ENCODE measurements at regions not wholly inside any gene's neighbourhood (a gene's known extent, or its start where the extent isn't known, plus 50 kb on each side); places are given as distances from the start of the nearest gene placed in this dataset.
"Not testable (repeated sequence)": the region's sequence is repeated elsewhere in the genome, so short reads cannot be mapped to it uniquely, and the experiment has no call there.

DNA sequence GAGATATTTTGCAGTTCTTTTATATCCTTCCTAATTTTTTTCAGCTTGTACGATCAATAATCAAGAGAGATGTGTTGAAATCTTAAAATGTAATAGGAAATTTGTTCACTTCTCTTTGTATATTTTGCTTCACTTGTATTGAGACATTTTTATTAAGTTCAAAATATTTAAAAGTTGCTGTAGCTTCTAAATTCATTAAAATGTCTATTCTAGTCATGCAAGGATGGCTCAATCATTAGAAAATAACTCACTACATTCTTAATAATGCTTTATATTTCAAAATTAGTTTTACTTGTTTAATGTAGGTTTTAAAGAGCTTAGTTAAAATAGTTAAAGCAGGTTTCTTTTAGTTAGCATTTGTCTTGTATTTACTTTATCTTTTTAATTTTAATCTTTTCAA is 308.4 kb downstream of the CYRIA start:
- DNase-seq: no peak

DNA sequence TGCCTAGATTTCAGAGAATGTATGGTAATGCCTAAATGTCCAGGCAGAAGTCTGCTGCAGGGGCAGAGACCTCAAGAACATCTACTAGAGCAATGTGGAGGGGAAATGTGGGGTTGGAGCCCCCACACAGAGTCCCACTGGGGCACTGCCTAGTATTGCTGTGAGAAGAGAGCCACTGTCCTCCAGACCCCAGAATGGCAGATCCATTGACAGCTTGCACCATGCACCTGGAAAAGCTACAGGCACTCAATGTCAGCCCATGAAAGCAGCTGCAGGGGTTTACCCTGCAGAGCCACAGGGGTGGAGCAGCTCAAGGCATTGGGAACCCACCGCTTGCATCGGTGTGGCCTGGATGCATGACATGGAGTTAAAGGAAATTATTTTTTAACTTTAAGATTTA is 314.1 kb downstream of the CYRIA start:
- DNase-seq: no peak

DNA sequence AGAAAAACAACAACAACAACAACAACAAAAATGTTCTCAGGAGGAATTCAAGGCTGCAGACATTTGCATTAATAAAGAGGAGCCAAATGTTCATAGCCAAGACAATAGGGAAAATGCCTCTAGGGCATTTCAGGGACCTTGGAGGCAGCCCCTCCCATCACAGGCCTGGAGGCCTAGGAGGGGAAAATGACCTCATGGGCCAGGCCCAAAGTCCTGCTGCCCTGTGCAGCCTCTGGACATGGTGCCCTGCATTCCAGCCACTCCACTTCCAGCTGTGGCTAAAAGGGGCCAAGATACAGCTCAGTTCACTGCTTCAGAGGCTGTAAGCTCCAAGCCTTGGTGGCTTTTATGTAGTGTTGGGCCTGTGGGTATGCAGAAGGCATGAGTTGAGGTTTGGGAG is 314.5 kb downstream of the CYRIA start:
- DNase-seq: no peak

DNA sequence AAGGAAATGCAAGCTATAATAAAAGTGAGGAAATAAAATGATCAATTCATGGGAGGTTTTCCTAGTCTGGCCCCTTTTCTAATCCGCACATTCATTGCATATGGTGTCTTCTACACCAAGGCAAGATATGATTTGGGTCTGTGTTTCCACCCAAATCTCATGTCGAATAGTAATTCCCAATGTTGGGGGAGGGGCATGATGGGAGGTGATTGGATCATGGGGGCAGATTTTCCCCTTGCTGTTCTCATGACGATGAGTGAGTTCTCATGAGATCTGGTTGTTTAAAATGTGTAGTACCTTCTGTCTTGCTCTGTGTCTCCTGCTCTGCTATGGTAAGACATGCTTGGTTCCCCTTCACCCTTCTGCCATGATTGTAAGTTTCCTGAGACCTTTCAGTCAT is 315.4 kb downstream of the CYRIA start:
- DNase-seq: no peak

DNA sequence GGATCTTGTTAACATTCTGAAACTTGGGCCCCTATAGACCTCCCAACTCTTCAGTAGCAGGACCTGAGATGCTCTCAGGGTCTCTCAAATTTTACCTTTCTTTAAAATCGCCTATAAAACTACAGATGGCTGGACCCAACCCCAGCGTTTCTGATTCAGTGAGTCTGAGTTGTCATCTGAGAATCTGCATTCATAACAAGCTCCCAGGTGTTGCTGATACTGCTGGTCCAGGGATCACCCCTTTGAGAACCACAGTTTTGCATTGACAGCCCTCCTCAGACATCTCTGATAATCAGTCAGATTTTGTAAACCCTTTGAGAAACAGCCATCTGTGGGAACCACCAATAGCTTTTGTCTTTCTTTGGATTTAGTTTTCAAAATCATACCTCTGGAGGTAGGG is 315.8 kb downstream of the CYRIA start:
- DNase-seq: no peak

DNA sequence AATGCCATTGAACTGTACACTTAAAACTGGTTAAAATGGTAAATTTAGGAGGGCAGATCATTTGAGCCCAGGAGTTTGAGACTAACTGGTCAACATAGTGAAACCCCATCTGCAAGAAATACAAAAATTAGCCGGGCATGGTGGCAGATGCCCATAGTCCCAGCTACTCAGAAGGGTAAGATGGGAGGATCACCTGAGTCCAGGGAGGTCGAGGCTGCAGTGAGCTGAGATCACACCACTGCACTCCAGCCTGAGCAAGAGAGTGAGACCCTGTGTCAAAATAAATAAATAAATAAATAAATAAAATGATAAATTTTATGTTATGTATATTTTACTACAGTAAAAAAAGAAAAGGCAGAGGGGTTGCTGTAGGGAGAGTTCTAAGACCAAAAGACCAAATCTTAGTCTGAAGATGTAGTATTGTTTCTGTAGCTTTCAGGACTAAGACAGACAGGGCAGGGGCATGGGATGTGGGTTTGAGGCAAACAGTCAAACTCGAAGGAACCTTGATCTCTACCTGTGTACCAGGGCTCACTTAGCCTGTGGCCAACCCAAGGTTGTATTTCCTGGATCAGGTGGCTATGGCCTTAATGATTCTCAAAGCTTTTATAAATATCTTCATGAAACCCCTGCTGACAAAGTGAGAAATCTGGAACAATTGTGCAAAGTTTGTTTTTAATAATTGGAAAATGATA is 316.7 kb downstream of the CYRIA start:
- no peak for DNase-seq

DNA sequence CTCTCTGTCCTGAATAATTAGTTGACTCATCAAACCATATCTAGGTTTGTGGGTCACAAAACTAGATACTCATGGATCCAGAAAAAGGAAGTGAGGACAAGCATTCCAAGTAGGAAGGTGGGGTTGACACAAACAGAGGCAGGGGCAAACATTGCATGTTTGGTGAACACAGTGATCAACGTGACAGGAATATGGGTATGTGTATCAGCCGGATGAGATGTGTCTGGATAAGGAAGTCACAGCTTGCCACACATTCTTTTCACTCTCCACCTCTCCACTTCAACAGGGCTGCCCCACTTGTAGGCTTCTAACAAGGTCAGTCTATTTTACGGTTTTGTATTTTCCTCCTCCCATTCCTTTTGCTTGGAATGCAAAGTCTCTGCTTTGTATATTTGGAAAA is 319.0 kb downstream of the CYRIA start:
- no peak for DNase-seq

DNA sequence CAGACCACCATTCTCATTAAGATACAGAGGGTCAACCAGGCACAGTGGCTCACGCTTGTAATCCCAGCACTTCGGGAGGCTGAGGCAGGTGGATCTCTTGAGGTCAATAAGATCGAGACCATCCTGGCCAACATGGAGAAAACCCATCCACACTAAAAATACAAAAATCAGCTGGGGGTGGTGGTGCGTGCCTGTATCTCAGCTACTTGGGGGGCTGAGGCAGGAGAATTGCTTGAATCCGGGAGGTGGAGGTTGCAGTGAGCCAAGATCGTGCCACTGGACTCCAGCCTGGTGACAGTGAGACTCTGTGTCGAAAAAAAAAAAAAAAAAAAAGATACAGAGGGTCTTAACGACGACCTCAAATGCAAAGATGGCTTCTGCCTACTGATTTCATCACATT is 320.4 kb downstream of the CYRIA start:
- not testable (repeated sequence) for DNase-seq

DNA sequence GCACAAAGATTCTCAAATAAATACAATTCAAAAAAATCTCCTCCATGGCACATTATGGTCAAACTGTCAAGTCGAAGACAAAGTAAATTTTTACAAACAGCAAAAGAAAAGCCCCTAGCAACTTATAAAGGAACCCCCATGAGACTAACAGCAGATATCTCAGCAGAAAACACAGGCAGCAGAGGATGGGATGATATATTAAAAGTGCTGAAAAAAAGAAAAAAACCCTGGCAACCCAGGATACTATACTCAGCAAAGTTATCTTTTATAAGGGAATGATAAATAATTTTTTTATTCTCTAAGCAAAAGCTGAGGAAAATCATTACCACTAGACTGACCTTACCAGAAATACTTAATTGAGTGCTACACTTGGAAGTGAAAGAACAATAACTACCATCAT is 326.4 kb downstream of the CYRIA start:
- no peak for DNase-seq

DNA sequence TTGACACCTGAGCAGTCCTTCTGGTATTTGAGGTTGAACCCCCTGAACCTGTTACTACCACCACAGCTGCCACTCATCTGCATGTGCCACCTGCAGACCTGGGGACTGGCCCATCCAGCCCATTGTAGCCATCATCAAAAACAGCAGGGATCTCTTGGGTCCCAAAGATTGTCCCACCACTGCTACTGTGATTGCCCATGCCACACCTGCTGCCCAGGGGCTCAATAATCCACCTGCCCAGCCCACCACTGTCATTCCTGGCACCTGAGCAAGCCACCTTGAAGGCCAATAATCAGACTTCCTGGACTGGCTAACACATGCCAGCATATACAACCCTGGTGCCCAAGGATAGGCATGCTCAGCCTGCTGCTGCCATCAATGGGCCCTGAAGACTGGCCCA is 327.6 kb downstream of the CYRIA start:
- DNase-seq: no peak

DNA sequence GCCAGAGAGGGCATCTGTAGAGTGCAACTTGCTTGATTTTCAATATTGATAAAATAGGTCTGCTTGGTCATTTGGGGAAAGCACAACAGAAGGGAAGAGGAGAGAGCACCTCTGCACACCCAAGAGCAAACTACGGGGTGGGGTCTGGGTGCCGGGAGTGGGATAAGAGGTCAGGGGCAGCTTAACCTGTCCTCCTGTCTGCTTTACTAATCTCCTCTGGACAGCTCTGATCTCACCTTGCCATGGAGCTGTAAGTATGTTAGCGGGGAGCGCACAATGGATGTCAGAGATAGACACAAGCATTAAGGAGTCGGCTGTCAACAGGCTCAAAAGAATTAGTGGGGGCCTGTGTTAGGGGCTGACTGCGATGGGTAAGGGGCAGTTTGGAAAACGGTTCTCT is 328.7 kb downstream of the CYRIA start:
- DNase-seq: no peak

DNA sequence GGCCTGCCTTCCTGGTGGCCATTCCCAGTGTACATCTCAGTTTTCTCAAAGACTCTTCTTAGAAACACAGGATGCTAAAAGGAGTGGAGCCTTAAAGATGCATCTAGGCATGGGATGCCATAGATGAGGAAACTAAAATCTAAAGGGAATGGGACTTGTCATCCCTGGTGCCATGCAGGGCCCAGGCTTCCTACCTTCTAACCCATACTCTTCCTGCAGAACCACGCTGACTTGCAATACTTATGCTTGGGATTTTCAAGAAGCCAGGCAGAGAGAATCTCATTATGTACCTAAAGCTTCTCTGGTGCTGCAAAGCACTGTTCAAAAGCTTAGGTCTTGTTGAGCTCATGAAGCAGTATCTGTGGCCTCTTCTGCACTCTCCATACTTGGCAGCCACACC is 329.1 kb downstream of the CYRIA start:
- DNase-seq: no peak

DNA sequence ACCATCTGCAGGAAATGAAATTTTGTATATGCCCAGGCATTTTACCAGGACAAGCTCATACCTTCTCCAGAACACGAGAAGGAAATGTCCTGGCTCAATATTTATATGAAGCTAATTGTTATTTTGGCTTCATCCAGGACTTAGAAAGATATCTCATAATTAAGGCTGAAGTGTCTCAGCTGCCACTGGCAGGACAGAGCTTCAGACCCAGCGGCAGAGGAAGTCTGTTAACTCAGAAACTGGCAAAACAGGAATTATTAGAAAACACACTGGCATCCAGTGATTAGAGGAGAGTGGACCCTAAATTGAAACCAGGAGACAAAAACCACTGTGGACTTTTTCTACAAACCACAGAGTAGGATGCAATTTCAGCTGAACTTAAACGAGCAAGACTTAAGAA is 329.7 kb downstream of the CYRIA start:
- no peak for DNase-seq

DNA sequence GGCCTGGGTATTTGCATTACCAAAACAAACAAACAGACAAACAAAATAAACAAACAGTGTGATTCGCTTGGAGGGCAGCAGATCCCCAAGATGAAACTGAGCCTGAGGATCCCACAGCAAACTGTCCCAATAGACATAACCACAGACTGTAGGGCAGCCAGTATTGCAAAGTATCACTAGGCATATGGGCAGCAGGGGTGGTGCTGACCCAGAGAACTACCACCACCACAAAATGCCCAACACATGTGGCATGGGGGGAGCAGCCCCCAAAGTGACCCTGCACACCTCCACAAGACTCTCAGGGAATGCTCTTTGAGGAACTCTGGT is 330.1 kb downstream of the CYRIA start:
- no peak for DNase-seq

DNA sequence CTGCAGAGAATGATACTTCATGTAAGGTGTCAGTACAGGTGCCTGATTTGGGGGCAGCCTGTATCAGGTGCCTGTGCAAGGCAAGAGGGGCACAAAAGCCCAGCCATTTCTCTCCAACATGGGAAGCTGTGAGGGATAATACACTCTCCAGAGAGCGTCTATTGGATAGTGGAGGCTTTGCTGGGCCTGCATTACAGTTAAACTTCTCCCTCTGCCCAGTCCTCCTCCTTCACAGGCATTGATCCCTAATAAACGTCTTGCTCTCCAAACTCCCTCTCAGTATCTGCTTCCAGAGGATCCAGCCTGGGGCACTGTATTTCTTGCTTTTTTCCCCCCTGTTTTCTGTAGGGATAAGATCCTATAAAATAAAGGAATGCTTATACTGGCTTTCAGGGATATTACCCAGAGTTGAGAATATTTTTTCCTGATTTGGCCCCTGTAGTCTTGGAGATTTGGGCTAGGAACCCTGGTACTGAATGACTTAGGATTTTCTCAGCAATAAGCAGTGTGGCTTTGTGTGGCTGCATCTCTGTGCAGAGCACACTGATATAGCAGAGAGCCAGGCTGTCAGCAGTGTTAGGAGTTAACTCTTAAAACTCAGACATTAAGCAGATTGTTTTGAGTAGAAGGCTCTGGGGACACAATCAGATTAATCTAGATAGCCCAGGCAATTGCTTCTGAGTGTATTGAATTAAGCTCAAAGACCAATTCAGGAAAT is 330.6 kb downstream of the CYRIA start:
- DNase-seq: no peak

DNA sequence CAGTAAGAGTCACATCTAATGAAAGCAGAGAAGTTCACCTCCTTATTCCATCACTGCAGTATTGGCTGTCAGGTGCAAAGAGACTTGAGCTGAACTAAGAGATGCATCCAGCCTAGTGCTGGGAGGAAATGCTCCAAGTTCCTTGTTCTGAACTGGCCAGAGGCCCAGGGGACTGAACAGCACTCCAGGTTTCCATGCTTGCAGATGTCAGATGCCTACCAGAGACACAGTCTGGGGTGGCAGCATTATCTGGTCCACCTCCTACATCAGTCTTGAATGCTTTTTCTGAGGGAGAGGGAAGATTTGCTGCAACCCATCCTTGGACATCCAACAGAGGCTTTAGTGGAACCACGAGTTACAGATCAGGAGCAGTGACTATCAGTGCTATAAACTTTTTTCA is 331.3 kb downstream of the CYRIA start:
- no peak for DNase-seq

DNA sequence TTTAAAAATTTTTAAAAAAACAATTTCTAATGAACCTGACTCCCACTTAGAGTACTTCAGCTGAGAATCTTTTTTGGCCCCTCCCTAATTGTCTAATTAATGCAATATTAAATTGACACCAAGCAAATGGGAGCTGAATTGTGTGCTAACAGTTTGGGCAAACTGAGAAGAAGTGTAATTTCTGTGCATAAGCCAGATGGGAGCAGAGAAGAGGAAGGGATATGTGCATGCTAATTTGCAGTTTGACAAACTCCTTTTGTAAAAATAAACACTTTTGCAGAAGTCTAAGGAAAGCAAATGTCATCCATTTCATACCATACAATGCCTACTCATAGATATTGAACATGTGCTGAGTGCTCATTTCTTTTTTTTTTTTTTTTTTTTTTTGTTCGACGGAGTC is 332.0 kb downstream of the CYRIA start:
- no peak for DNase-seq

DNA sequence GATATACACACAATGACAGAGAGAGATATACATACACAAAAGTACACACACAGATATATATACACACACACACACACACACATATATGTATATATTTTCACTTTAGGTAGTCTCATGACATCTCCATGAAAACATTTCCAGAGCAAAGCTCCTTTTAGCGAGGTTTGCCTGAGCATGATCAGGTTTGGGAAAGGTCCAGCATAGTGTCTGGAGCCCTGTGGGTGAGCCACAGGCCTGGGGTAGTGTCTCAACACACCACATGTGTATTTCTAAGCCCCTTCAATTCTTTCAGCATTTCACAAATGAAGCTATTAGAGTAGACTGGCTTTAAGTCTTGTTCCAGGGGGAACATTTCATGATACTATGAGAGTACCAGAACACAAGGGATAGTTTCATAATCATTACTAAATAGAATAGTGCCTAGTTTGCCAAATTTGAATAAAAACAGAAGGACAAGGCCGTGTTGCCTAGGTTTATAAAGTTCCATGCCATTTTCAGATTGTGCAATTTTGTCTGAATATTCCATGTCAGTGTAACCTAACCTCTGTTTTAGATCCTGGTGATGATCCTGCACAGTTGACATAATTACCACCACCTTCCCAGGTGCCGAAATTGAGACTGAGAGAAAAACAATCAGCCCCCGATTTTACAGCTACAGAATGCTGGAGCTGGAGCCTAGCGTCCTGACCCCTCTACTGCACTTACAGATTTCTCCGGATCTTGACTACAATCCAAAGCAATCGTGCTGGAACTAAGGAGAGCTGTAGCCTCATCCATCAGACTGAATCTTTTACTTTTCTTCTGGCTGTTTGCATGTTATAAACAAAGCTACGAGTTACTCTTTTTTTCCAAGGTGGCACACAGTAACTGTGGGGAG is 332.7 kb downstream of the CYRIA start:
- DNase-seq: no peak

DNA sequence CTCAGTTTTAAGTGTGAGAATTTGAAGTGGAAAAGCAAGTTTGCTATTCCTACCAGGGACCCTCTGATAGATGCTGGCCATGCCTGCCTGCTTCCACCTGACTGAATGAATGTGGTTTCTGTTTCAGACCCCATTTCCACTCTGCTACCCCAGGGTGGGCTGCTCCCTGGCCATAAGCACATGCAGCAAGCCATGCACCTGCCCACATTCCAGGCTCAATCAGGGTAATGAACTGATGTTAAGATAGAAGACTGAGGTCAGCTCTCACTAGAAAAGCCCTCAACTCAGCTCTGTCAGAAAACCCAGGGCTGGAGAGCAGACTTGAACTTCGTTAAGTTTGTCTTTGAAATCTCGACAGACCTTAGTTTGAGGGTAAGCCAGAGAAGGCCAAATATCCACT is 333.9 kb downstream of the CYRIA start:
- no peak for DNase-seq

DNA sequence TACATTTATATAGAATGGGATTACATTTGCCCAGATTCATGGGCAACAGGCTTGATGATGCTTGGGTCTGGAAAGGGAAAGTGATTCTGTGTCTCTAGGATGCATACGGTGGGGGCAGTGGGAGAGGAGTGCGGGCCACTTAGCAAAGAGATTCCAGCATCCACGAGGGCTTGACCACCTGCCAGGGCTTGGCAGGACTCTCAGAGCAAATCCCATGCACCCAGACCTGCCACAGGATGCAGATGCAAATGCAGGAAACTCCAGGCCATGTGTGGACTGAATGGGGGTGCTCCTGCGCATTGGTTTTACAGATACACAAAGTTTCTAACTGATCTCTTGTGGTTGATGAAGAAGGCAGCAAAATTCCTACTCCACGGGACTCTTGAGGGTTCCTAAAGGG is 334.7 kb downstream of the CYRIA start:
- DNase-seq: no peak

DNA sequence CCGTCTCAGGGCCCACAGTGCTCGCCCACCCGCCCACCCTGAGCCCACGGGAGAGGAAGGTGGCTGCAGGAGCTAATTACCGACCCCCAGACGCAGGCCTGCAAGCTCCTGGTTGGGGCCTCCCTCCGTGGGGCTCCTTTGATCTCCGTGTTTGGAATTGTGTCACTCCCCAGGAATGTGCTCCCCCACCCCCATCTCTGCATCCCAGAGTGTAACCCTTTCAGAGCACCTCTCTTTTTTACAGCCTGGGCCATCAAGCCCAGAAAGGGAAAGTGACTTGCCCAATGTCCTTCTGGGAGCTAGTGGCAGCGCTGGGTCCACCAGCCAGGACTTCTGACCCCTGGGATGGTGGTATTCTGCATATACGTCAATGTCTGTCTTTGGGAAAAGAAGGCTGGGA is 335.1 kb downstream of the CYRIA start:
- no peak for DNase-seq

DNA sequence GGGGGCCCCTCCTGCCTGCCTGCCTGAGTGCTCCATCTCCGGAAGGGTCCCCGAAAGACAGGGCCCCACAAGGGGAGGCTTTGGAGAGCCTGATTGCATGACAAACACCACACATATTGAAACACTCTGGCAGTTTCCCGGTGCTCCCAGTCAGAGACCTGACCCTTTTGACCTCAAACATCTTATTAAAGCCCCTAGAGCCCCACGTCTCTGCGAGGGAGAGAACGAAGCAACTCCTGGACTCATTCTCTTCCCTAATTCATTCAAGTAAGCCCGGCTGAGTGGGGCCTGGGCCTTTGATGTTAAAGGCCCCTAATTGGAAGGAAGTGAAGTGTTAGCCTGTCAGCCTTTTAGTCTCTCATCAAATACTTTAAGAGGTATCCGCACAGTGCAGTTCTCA is 335.6 kb downstream of the CYRIA start:
- no peak for DNase-seq

DNA sequence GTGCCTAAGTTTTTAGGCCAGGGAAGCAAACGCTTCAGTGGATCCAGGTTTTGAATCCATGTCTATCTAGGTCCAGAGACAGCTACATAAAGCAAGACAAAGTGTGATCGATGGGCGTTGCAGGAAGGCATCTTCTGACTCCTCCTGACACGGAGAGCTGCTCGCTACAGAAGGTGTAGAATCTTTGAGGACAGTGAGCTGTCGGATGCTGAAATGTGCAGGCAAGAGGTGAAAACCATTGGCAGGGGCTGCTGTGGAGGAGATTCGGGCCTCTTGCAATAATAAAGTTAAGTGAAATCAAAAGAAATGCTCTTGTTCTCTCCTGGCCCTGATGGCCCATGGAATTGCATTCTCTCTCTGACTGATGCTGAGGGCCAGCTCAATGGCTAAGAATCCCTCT is 336.2 kb downstream of the CYRIA start:
- no peak for DNase-seq

DNA sequence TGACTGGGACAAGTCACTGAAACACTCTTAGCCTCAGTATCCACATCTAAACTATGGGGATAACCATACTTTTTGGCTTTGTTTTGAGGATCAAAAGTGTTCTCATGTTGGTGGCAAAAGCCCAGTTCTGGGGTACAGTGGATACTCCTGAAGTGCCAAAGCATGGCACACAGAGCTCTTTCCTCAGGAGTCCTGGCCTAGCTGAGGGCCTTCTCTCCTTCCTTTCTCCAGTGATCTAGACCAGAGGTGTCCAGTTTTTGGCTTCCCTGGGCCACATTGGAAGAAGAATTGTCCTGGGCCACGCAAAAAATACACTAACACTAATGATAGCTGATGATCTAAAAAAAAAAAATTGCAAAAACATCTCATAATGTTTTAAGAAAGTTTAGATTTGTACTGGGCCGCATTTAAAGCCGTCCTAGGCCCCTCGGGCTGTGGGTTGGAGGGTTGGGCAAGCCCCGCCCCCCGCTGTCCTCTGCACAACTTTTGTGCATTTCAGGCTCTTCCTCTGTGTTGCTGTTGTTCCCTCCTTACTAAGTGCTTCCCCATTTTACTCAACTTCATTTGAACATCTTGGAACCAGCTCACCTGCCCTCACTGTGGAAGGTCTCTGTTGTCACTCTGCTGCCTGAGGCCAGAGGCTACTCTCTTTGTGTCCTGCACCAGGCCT is 337.0 kb downstream of the CYRIA start:
- no peak for DNase-seq
